ENCODE measurements at regions not wholly inside any gene's neighbourhood (a gene's known extent, or its start where the extent isn't known, plus 50 kb on each side); places are given as distances from the start of the nearest gene placed in this dataset.

DNA sequence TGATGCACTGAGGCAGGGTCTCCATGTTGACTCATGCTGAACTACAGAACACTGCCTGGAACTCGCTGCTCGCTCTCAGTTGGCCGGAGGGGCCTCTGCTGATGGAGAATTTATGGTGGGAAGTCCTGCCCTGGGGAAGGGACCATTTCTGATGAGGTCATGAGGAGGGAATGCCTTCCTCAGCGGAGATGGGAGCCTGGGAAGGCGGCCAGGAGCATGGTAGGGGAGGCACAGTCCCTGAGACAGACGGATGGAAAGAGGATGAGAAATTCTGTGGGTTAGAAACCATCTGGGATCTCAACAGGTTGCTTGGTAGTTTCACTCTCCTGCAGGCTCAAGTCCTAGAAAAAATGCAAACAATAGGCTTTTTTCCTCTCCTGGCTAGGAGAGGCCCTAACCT is 56.8 kb upstream of the TPM1 start:
- H3K4me3 ChIP-seq (ENCODE audit: low read depth, low read length): no peak overlapping the region

DNA sequence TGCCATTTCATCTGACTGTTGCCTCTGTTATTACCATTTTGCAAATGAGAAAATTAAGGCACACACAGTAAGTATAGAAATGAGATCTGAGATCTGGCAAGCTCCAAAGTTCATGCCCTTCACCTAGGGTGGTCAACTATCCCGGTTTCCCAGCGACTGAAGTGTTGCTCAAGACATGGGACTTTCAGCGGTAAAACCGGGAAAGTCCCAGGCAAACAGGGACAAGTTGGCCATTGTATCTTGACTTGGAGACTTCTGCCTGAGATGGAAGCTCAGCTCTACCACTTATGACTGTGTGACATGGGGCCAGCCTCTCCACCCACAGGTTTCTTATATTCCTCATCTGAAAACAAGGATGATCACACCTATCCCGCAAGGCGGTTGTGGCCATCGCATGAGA is 55.6 kb upstream of the TPM1 start:
- H3K4me3 ChIP-seq (ENCODE audit: low read depth, low read length): no peak overlapping the region

DNA sequence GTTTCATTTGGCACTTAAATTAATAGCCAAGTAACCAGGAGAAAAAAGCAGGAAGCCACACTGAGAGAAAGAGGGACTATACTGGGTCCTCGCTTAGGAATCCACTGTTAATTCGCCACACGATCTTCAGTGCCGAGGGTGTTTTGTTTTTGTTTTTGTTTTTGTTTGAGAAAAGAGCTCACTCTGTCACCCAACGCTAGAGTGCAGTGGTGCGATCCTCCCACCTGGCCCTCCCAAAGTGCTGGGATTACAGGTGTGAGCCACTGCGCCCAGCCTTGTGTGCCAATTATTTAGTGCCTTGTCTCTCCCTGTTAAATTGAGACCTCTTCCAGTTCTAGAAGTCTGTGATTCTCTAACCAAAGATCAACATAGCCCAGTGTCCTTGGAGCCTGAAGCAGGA is 53.8 kb upstream of the TPM1 start:
- H3K4me3 ChIP-seq (ENCODE audit: low read depth, low read length): no peak overlapping the region

DNA sequence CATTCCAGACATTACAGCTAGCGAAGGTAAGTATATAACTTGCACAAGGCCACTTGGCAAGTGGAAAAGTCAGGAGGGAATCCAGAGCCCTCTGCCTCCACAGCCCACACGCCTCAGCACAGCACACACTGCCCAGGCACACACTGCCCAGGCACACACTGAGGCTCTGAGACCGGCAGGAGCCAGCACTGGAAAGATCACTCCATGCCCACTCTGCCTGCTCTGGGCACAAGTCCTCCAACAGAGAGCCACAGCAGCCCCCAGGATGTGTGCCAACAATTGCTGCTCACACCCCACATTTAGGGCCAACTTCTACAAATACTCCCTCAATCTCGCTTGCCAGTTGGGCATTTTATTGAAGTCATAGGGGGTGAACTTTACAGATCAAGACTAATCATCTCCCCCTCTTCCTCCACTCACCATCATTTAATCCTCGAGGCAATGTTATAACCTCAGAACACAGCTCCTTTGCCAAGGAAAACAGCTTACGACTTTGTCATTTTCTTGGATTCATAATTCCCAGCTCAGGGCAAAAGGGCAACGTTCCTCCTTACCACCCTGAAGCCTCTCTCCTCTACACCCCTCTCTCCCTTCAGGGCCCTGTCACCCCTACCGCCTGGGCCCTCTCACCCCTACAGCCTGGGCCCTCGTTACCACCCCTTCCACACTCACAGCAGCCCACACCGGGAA is 53.0 kb upstream of the TPM1 start:
- no peak overlapping the region for H3K4me3 ChIP-seq (ENCODE audit: low read depth, low read length)

DNA sequence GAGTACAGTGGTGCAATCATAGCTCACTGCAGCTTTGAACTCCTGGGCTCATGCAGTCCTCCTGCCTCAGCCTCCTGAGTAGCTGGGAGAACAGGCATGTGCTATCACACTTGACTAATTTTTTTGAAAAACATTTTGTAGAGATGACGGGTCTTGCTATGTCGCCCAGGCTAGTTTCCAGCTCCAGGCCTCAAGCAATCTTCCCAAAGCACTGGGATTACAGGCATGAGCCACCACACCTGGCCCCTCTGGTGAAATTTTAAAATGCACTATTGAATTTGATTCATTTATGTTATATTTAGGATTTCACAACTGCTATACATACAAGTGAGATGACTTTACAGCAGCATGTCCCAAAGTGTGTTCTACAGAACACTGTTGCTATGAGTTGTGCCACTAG is 50.8 kb upstream of the TPM1 start:
- H3K4me3 ChIP-seq (ENCODE audit: low read depth, low read length): no peak overlapping the region

DNA sequence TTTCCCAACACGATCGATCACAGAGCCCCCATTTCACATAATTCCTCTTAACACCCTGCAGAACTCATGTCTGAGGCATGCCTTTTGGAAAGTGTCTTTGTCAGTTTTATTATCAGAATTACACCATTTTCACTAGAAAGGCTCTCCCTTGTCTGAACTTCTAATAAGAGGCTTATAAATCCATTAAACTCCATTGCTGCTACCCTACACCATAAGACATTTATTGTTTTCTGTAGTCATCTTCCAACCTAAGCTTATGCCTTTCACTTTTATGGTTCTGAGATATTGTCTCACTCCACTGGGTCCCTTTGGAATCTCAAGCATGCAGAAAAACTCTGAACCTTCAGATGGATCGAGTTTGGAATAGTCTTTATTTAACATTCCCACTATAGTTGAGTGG is 50.2 kb upstream of the TPM1 start:
- H3K4me3 ChIP-seq (ENCODE audit: low read depth, low read length): no peak overlapping the region
